Endothelial cell of umbilical vein (primary cell): ENCODE measurements at regions not wholly inside any gene's neighbourhood (a gene's known extent, or its start where the extent isn't known, plus 50 kb on each side); places are given as distances from the start of the nearest gene placed in this dataset.

Experiments
- BruUV-seq: library from RNA; stranded (reverse); fragments of 400-500 nt; replicated peaks from 2 replicates; lab custom pipeline; 2021; lab: Mats Ljungman, UMichigan
- CTCF ChIA-PET: fragments of 300-600, 350-600 bp; sonication (Branson Sonifier 250); formaldehyde crosslinking; loops from one replicate; lab custom pipeline; 2021; ENCODE audit warnings: antibody characterized with exemption, inconsistent platforms; lab: Charles Lee
- POLR2A ChIA-PET: fragments of 300-600, 350-600 bp; sonication (Branson Sonifier 250); formaldehyde crosslinking; loops from one replicate; lab custom pipeline; 2021; ENCODE audit warnings: antibody characterized with exemption, inconsistent platforms; lab: Charles Lee
- DNase-seq: peaks from one replicate; pipeline ENCODE4 v3.0.0-alpha.2; 2011; ENCODE audit warnings: low read depth, low spot score
- FAIRE-seq: peaks from 2 replicates; lab custom pipeline; 2011; peaks lifted over from hg19 to GRCh38; lab: Jason Lieb, UNC
- H2AFZ ChIP-seq: 2 replicates; pipeline ENCODE4 v1.6.0; 2012; ENCODE audit warnings: low read depth, low read length, control low read depth, inconsistent platforms
- H3K27ac ChIP-seq: 2 replicates; pipeline ENCODE4 v1.5.1; 2011; ENCODE audit warnings: low read depth, mild to moderate bottlenecking, control low read depth, low read length, moderate library complexity; ENCODE audit not compliant: insufficient read depth
- H3K27me3 ChIP-seq, 2 experiments: 2 replicates each; pipeline versions ENCODE4 v1.6.0 to v1.6.1; 2011; ENCODE audit warnings: low read length in 2 of 2, mixed read lengths in 1 of 2; ENCODE audit not compliant: control insufficient read depth in 2 of 2, insufficient read depth in 2 of 2
- H3K36me3 ChIP-seq, 2 experiments: 2 replicates in 1 of 2; 3 replicates in 1 of 2; pipeline ENCODE4 v1.5.1; 2011; ENCODE audit warnings: low read length in 2 of 2, mild to moderate bottlenecking in 1 of 2, moderate library complexity in 1 of 2; ENCODE audit not compliant: control insufficient read depth in 2 of 2, insufficient read depth in 2 of 2; ENCODE audit errors: extremely low read depth in 1 of 2
- H3K4me1 ChIP-seq: 3 replicates; pipeline ENCODE4 v1.5.1; 2011; ENCODE audit warnings: mild to moderate bottlenecking, low read length; ENCODE audit not compliant: control insufficient read depth, insufficient read depth; ENCODE audit errors: extremely low read depth
- H3K4me2 ChIP-seq: 2 replicates; pipeline ENCODE4 v1.6.1; 2011; ENCODE audit warnings: low read length, control low read depth, mixed read lengths; ENCODE audit not compliant: insufficient read depth
- H3K4me3 ChIP-seq, 3 experiments: fragments of 200-600 bp in 1 of 3; sonication (generic), shearing (Covaris generic) in 1 of 3; replicated peaks in 1 of 3; 2 replicates each; pipeline ENCODE4 v1.5.1; 2011 to 2016; ENCODE audit warnings: control low read depth in 3 of 3, low read length in 3 of 3, mild to moderate bottlenecking in 2 of 3, inconsistent platforms in 1 of 3, low read depth in 1 of 3, moderate library complexity in 1 of 3; ENCODE audit not compliant: insufficient read depth in 1 of 3
- H3K79me2 ChIP-seq: 2 replicates; pipeline ENCODE4 v1.6.0; 2012; ENCODE audit warnings: low read length, inconsistent platforms; ENCODE audit not compliant: control insufficient read depth, insufficient read depth
- H3K9ac ChIP-seq: replicated peaks from 2 replicates; pipeline ENCODE3; 2011; ENCODE audit warnings: low read length, control low read depth; ENCODE audit not compliant: insufficient read depth; ENCODE audit errors: extremely low read depth
- H3K9me1 ChIP-seq: replicated peaks from 3 replicates; pipeline ENCODE4 v1.6.0; 2011; ENCODE audit warnings: mild to moderate bottlenecking, low read length; ENCODE audit not compliant: control insufficient read depth, insufficient read depth; ENCODE audit errors: extremely low read depth
- H3K9me3 ChIP-seq: replicated peaks from 2 replicates; pipeline ENCODE4 v1.5.1; 2012; ENCODE audit warnings: low read length, inconsistent platforms; ENCODE audit not compliant: control insufficient read depth, insufficient read depth
- H4K20me1 ChIP-seq: replicated peaks from 2 replicates; pipeline ENCODE3; 2011; ENCODE audit warnings: mild to moderate bottlenecking, low read length; ENCODE audit not compliant: control insufficient read depth, insufficient read depth; ENCODE audit errors: extremely low read depth
- CTCF ChIP-seq, 2 donors: IDR thresholded peaks; 1 replicate in 1 of 2; 2 replicates in 1 of 2; pipeline ENCODE4 v1.5.1; 2011; ENCODE audit warnings: low read length in 2 of 2, mild to moderate bottlenecking in 2 of 2, moderate library complexity in 2 of 2, control low read depth in 1 of 2, inconsistent platforms in 1 of 2, low read depth in 1 of 2; ENCODE audit not compliant: insufficient read depth in 1 of 2; ENCODE audit errors: extremely low read depth in 1 of 2
- FOS ChIP-seq: IDR thresholded peaks from 2 replicates; pipeline ENCODE4 v1.6.1; 2011; ENCODE audit warnings: mild to moderate bottlenecking, low read length, moderate library complexity, borderline replicate concordance; ENCODE audit not compliant: insufficient read depth
- GATA2 ChIP-seq: IDR thresholded peaks from 2 replicates; pipeline ENCODE4 v1.7.0; 2011; ENCODE audit warnings: low read depth, mild to moderate bottlenecking, moderate library complexity, mixed read lengths, low read length; ENCODE audit not compliant: insufficient read length, insufficient read depth
- MYC ChIP-seq: IDR thresholded peaks from one replicate; pipeline ENCODE4 v1.6.1; 2011; ENCODE audit warnings: mild to moderate bottlenecking, low read depth, low read length
- POLR2A ChIP-seq: IDR thresholded peaks from 2 replicates; pipeline ENCODE4 v1.6.1; 2012; ENCODE audit warnings: low read depth, mild to moderate bottlenecking, control low read depth, low read length
- dilution Hi-C: fragments of 300-500 bp; cut with MboI; formaldehyde crosslinking; loops from one replicate; pipeline ENCODE4 v1.15.0; 2019; ENCODE audit warnings: low sequenced_read_pairs; ENCODE audit not compliant: extremely low pct_ligation_motif_present
- intact Hi-C: fragments of 100-400 bp; cut with micrococcal nuclease; formaldehyde crosslinking; loops from one replicate; pipeline ENCODE4 v1.10.0; 2022

GRCh38 chr1:68720476-68720875 is 223.6 kb upstream of the DEPDC1 start:
- H2AFZ ChIP-seq: no peak overlapping the region
- dilution Hi-C loops (no loop called here), intact Hi-C loops (no loop called here)
- no peaks in the 10 kb centered on the region for H3K9me1 ChIP-seq
- no TSS peak for BruUV-seq
- H3K27ac ChIP-seq: no peak overlapping the region
- DNase-seq (no peak), FAIRE-seq (no peak)
- ChIA-PET POLR2A (no interaction called here), CTCF (no interaction called here)
- no peaks in the 10 kb centered on the region for H3K4me1 ChIP-seq
- no peaks in the 10 kb centered on the region for H3K9me3 ChIP-seq
- H3K9ac ChIP-seq: no peak overlapping the region
- H3K79me2 ChIP-seq: no peaks in the 10 kb centered on the region
- H3K4me3 ChIP-seq: no peak overlapping the region
- H3K36me3 ChIP-seq: no peaks in the 10 kb centered on the region
- TF ChIP-seq MYC (no peak), CTCF (IDR thresholded peaks at IDR 0.05; ENCODE audit: extremely low read depth in 1 of 2, insufficient read depth in 1 of 2, low read depth in 1 of 2, low read length in 2 of 2) (no peak), GATA2 (no peak), POLR2A (no peak)
- no peak overlapping the region for H3K4me2 ChIP-seq
- H4K20me1 ChIP-seq: no peaks in the 10 kb centered on the region
- H3K27me3 ChIP-seq: no peaks in the 10 kb centered on the region

- Histone ChIP-seq H3K27me3 (no peaks in the 10 kb centered on the region), H3K9ac (no peak overlapping the region), H3K36me3 (no peaks in the 10 kb centered on the region), H3K4me2 (no peak overlapping the region), H2AFZ (no peak overlapping the region), H3K4me1 (no peaks in the 10 kb centered on the region), H3K4me3 (no peak overlapping the region), H3K79me2 (no peaks in the 10 kb centered on the region), H3K27ac (no peak overlapping the region), H3K9me3 (no peaks in the 10 kb centered on the region), H3K9me1 (no peaks in the 10 kb centered on the region), H4K20me1 (no peaks in the 10 kb centered on the region)
- intact Hi-C loops (no loop called here), dilution Hi-C loops (no loop called here)
- CTCF ChIA-PET: no interaction called here
- BruUV-seq: no TSS peak
- TF ChIP-seq FOS: no peak
- TF ChIP-seq POLR2A: no peak
- no peak for TF ChIP-seq CTCF (IDR thresholded peaks at IDR 0.05; ENCODE audit: extremely low read depth in 1 of 2, insufficient read depth in 1 of 2, low read depth in 1 of 2, low read length in 2 of 2)
- DNase-seq: no peak
- no peak for FAIRE-seq
- POLR2A ChIA-PET: no interaction called here
Measured at GRCh38 chr1:68723791-68724190, 226.9 kb upstream of the DEPDC1 start.
